ENCODE measurements at regions not wholly inside any gene's neighbourhood (a gene's known extent, or its start where the extent isn't known, plus 50 kb on each side); places are given as distances from the start of the nearest gene placed in this dataset.

DNA sequence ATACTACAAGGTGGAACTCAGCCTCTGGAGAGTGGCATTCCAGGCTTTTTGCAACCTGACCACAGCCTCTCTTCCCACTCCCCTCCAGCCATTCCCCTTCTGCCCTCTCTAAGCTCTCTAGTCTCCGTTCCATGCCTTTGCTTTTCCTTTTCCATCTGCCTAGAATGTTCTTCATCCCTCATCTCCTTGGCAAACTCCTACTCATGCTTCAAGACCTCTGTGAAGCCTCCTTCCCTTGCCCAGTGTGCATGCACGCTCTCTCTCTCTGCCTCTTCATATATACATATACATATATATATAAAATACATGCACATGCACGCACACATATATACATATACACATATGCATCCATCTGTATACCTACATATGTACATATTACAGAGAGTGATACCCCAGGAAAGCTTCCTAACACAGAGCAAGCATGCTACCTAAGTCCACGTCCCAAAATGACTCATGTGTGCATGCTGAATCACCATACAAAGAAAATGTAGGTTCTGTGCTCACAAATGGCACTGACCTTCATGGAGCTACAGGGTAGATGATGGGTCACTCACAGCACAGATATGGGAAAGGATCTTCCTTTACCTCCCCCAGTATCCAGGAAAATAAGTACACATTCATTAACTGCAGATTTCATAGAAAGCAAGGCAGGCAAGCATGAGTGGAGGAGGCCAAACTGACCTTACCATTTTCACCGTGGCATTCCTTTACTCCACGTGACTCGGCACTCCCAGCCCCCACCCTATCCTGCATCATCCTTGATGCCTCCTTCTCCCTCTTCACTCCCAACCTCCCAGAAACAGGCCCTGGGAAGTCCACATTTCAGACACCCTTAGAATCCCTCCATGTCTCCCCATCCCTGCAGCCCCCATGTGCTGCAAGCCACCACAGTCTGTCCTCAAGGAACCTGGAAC lies 238.4 kb upstream of the ZMIZ1 start:
- TF ChIP-seq, protein P1, sequence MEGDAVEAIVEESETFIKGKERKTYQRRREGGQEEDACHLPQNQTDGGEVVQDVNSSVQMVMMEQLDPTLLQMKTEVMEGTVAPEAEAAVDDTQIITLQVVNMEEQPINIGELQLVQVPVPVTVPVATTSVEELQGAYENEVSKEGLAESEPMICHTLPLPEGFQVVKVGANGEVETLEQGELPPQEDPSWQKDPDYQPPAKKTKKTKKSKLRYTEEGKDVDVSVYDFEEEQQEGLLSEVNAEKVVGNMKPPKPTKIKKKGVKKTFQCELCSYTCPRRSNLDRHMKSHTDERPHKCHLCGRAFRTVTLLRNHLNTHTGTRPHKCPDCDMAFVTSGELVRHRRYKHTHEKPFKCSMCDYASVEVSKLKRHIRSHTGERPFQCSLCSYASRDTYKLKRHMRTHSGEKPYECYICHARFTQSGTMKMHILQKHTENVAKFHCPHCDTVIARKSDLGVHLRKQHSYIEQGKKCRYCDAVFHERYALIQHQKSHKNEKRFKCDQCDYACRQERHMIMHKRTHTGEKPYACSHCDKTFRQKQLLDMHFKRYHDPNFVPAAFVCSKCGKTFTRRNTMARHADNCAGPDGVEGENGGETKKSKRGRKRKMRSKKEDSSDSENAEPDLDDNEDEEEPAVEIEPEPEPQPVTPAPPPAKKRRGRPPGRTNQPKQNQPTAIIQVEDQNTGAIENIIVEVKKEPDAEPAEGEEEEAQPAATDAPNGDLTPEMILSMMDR (IDR thresholded peaks at IDR 0.05) = no peak
- TF ChIP-seq POLR2A (IDR thresholded peaks at IDR 0.05) = no peak
- TF ChIP-seq EP300 (IDR thresholded peaks at IDR 0.05) = no peak

Data from tibial nerve (tissue), 4 donors.